Right lobe of liver (tissue), 4 donors: ENCODE measurements at regions not wholly inside any gene's neighbourhood (a gene's known extent, or its start where the extent isn't known, plus 50 kb on each side); places are given as distances from the start of the nearest gene placed in this dataset.

Experiments
- CTCF ChIP-seq, 4 donors: fragments of 200-600 bp in 3 of 4; fragments of 450-650 bp in 1 of 4; IDR thresholded peaks; one replicate each; pipeline versions ENCODE4 v1.5.1 to v1.8.0; 2016 to 2022; ENCODE audit warnings: antibody characterized with exemption in 4 of 4, mild to moderate bottlenecking in 2 of 4
- POLR2A ChIP-seq: fragments of 450-650 bp; IDR thresholded peaks from one replicate; pipeline ENCODE4 v1.6.1; 2017; ENCODE audit warnings: antibody characterized with exemption, mild to moderate bottlenecking
- donor health status: DM: no; HTN: no; CAD: no.
- donor health status: DM: no; HTN: no; CAD: no.
- donor health status: DM: no; HTN: yes; CAD: no.

GRCh38 chr6:82073484-82073883 is 174.1 kb downstream of the IBTK start:
- no peak for TF ChIP-seq CTCF (IDR thresholded peaks at IDR 0.05)
- no peak for TF ChIP-seq POLR2A
